ENCODE measurements at regions not wholly inside any gene's neighbourhood (a gene's known extent, or its start where the extent isn't known, plus 50 kb on each side); places are given as distances from the start of the nearest gene placed in this dataset.

DNA sequence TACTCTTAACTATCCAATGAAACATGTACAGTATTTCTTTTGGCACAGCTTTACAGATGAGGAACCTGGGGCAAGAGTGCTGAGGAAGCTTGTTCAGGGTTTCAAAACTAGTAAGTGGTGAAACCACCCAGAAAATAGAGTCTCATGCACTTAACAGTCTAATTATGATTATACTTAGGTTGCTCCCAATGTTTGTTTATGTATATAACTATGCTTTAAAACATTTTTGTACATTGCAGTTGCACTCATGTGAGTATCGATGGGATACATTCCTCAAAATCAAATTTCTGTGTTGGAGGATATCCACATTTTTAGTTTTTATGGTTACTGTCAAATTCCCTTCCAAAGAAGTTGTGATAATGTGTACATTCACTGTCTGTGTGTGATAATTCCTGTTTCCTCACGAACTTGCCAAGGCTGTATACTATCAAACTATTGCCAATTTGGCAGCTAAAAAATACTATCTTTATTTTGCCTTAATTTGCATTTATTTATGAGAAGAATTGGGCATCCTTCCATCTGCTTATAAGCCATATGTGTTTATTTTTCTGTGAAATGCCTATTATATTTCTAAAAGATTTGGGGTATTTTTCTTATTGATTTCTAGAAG, 143.9 kb upstream of the SSTR1 start:
- Histone ChIP-seq H3K27ac (no peak overlapping the region), H3K36me3 (no peaks in the 10 kb centered on the region), H3K9me3 (peaks cover 21% of the 10 kb centered on the region), H3K4me1 (no peaks in the 10 kb centered on the region), H3K4me3 (no peak overlapping the region), H3K27me3 (no peaks in the 10 kb centered on the region)
- WGBS = 33% methylated on average over 2 of the region's 2 CpGs
- TF ChIP-seq POLR2A (IDR thresholded peaks at IDR 0.05) = no peak
- TF ChIP-seq EP300 (IDR thresholded peaks at IDR 0.05) = no peak
- TF ChIP-seq, protein P1, sequence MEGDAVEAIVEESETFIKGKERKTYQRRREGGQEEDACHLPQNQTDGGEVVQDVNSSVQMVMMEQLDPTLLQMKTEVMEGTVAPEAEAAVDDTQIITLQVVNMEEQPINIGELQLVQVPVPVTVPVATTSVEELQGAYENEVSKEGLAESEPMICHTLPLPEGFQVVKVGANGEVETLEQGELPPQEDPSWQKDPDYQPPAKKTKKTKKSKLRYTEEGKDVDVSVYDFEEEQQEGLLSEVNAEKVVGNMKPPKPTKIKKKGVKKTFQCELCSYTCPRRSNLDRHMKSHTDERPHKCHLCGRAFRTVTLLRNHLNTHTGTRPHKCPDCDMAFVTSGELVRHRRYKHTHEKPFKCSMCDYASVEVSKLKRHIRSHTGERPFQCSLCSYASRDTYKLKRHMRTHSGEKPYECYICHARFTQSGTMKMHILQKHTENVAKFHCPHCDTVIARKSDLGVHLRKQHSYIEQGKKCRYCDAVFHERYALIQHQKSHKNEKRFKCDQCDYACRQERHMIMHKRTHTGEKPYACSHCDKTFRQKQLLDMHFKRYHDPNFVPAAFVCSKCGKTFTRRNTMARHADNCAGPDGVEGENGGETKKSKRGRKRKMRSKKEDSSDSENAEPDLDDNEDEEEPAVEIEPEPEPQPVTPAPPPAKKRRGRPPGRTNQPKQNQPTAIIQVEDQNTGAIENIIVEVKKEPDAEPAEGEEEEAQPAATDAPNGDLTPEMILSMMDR (IDR thresholded peaks at IDR 0.05) = no peak
- no peak for TF ChIP-seq POLR2AphosphoS5 (IDR thresholded peaks at IDR 0.05)
- DNase-seq (ENCODE audit: low spot score in 2 of 2) = no peak

DNA sequence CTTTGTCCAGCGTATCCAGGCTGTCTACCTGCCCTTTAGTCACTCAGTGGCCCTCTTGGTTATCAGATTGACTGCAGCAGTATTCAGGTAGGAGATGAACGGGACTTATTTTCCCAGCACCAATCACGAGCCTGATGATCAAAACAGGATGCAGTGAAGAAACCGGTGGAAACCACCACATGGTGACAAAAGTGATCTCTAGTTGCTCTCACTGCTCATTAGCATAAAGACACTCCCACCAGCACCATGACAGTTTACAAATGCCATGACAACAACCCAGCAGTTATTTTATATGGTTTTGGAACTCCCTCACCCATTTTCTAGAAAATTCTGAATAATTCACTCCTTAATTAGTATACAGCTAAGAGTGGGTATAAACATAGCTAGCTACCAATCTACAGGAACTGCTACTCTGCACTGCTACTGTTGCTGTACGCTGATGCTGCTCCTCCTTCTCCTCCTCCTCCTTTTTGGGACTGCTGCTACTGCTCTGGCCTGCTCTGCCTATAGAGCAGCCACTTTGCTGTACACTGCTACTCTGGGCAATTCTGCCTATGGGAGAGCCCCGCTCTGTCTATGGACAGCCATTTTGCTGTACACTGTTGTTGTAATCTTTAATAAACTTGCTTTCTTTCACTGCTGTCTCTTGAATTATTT, 142.5 kb upstream of the SSTR1 start:
- TF ChIP-seq EP300 (IDR thresholded peaks at IDR 0.05) (no peak), POLR2A (IDR thresholded peaks at IDR 0.05) (no peak), POLR2AphosphoS5 (IDR thresholded peaks at IDR 0.05) (no peak)
- TF ChIP-seq, protein P1 (IDR thresholded peaks at IDR 0.05) = no peak
- Histone ChIP-seq H3K9me3 (peaks cover 16% of the 10 kb centered on the region), H3K4me1 (no peaks in the 10 kb centered on the region), H3K27ac (no peak overlapping the region), H3K36me3 (no peaks in the 10 kb centered on the region), H3K27me3 (no peaks in the 10 kb centered on the region), H3K4me3 (no peak overlapping the region)
- no peak for DNase-seq (ENCODE audit: low spot score in 2 of 2)
- WGBS = 65% methylated on average over 6 of the region's 6 CpGs

DNA sequence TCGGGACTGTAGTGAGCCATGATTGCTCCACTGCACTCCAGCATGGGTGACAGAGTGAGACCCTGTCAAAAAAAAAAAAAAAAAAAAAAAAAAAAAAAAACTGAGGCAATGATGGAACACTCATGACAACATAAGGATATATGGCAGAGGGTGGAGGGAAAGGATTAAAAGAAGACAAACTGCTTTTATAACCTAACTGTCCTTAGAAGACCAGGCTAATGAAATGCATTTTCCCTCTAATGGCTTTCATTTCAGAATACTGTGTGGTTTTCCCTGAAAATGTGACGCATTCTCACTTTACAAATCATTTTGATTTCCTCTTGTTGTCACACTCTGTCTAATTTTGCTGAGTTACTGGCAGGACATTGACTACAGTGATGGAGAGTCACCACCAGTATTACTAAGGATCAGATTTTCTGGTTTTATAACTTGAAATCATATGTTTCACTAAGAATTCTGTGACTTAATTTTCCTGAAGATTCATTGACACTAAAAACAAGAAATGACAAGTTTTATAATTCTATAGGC, 137.6 kb upstream of the SSTR1 start:
- WGBS = 73% methylated on average over 2 of the region's 2 CpGs
- no peak for DNase-seq (ENCODE audit: low spot score in 2 of 2)
- TF ChIP-seq POLR2AphosphoS5 (IDR thresholded peaks at IDR 0.05) (no peak), EP300 (IDR thresholded peaks at IDR 0.05) (no peak), POLR2A (IDR thresholded peaks at IDR 0.05) (no peak)
- TF ChIP-seq, protein P1 (IDR thresholded peaks at IDR 0.05) = no peak
- no peaks in the 10 kb centered on the region for H3K36me3 ChIP-seq
- no peaks in the 10 kb centered on the region for H3K27me3 ChIP-seq
- H3K4me3 ChIP-seq = no peak overlapping the region
- no peaks in the 10 kb centered on the region for H3K4me1 ChIP-seq
- no peaks in the 10 kb centered on the region for H3K9me3 ChIP-seq
- H3K27ac ChIP-seq = no peak overlapping the region

DNA sequence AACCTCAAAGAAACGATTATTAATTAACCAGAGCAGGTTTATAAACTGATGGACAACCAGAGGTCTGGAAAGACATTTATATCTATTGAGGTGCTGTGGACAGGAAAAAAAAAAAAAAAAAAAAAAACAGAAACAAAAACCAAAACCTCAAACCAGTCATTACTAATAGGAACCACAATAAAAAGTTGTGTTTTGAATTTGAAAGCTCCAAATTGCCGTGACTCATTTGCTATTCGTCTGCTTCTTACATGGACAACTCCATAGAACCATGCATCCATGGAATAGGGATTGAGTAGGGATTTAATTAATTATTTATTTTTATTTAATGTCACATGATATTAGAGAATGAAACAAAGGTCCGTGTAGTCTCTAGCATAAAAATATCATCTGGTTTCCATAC, 134.1 kb upstream of the SSTR1 start:
- no peak overlapping the region for H3K4me3 ChIP-seq
- no peak for DNase-seq (ENCODE audit: low spot score in 2 of 2)
- WGBS = 66% methylated on average over 4 of the region's 4 CpGs
- no peaks in the 10 kb centered on the region for H3K9me3 ChIP-seq
- H3K27ac ChIP-seq = no peak overlapping the region
- H3K36me3 ChIP-seq = no peaks in the 10 kb centered on the region
- no peak for TF ChIP-seq EP300 (IDR thresholded peaks at IDR 0.05)
- TF ChIP-seq, protein P1 (IDR thresholded peaks at IDR 0.05) = no peak
- TF ChIP-seq POLR2A (IDR thresholded peaks at IDR 0.05) = no peak
- no peak for TF ChIP-seq POLR2AphosphoS5 (IDR thresholded peaks at IDR 0.05)
- no peaks in the 10 kb centered on the region for H3K27me3 ChIP-seq
- peaks cover 3% of the 10 kb centered on the region for H3K4me1 ChIP-seq

DNA sequence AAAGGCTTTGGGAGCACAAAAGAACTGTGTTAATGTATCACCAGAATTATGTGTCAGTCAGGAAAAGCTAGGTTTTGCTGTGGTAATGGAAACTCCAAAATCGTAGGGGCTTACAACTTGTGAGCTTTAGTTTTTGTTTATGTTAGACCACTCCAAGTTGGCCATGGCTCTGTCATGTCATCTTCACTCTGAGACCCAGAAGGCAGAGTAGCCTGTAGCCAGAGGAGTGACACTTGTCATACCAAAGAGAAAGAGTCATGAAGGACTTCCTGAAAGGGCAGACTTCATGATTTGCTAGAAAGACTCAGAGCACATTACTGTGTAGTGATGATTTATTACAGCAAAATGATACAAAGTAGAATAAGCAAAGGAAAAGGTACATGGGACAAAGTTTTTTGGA, 133.6 kb upstream of the SSTR1 start:
- Histone ChIP-seq H3K4me3 (no peak overlapping the region), H3K9me3 (no peaks in the 10 kb centered on the region), H3K4me1 (peaks cover 3% of the 10 kb centered on the region), H3K36me3 (no peaks in the 10 kb centered on the region), H3K27ac (no peak overlapping the region), H3K27me3 (no peaks in the 10 kb centered on the region)
- no peak for DNase-seq (ENCODE audit: low spot score in 2 of 2)
- WGBS = 84% methylated on average over 1 of the region's 1 CpG
- TF ChIP-seq EP300 (IDR thresholded peaks at IDR 0.05) = no peak
- no peak for TF ChIP-seq POLR2AphosphoS5 (IDR thresholded peaks at IDR 0.05)
- TF ChIP-seq, protein P1 (IDR thresholded peaks at IDR 0.05) = no peak
- no peak for TF ChIP-seq POLR2A (IDR thresholded peaks at IDR 0.05)
